ENCODE measurements at regions not wholly inside any gene's neighbourhood (a gene's known extent, or its start where the extent isn't known, plus 50 kb on each side); places are given as distances from the start of the nearest gene placed in this dataset.

DNA sequence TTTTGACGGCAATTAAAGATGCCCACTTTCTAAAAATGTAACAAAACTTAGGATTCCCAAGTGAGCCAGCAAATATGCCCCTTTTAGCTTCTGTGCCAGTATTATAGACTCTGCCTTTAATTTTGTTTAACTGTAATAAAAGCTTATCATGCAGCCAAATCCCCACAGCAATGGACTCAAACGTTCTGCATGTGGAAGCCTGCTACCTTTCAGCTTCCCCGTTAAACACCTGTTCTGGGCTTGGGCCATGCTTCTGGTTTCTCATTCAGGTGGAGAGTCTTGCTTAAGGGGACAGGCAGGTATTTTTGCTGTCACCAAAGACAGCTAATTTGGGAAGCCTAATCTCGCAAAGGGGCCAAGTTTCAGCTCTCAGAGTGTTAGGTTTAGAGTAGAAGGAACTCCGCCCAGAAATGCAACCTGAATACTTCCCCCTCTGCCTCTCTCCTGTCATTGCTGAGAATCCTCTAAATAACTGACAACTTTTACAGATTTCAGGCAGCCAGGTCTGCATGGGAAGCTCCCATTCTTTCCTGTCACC is 399.4 kb upstream of the ATP11B start:
- intact Hi-C loops (cut with DNase I; ENCODE audit: low total_unique reads): no loop called here
- no peaks in the 10 kb centered on the region for H3K27me3 ChIP-seq
- no peaks in the 10 kb centered on the region for H3K36me3 ChIP-seq
- H3K4me3 ChIP-seq: no peak overlapping the region
- TF ChIP-seq, protein P1, sequence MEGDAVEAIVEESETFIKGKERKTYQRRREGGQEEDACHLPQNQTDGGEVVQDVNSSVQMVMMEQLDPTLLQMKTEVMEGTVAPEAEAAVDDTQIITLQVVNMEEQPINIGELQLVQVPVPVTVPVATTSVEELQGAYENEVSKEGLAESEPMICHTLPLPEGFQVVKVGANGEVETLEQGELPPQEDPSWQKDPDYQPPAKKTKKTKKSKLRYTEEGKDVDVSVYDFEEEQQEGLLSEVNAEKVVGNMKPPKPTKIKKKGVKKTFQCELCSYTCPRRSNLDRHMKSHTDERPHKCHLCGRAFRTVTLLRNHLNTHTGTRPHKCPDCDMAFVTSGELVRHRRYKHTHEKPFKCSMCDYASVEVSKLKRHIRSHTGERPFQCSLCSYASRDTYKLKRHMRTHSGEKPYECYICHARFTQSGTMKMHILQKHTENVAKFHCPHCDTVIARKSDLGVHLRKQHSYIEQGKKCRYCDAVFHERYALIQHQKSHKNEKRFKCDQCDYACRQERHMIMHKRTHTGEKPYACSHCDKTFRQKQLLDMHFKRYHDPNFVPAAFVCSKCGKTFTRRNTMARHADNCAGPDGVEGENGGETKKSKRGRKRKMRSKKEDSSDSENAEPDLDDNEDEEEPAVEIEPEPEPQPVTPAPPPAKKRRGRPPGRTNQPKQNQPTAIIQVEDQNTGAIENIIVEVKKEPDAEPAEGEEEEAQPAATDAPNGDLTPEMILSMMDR (IDR thresholded peaks at IDR 0.05): no peak
- no peaks in the 10 kb centered on the region for H3K4me1 ChIP-seq
- no peaks in the 10 kb centered on the region for H3K9me3 ChIP-seq
- no peak overlapping the region for H3K27ac ChIP-seq
- DNase-seq: no peak

DNA sequence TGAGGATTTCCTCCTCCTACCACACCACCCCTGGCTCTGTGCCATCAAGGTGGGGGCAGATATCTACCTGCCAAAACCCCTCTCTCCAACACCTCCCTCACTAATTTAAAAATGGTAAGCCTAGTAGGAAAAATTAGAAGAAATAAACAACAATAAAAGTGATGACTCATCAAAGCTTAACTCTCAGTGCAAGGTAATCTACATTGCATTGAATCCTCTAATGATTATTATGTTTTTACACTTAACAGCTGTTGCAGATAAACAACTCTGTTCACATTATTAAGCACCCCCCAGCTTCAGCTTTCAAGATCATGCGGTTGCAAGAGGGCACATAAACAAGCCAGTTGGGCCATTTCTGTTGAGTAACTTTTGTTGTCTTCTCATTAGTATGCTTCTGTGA is 396.1 kb upstream of the ATP11B start:
- no peak overlapping the region for H3K27ac ChIP-seq
- no peaks in the 10 kb centered on the region for H3K9me3 ChIP-seq
- no peak overlapping the region for H3K4me3 ChIP-seq
- H3K27me3 ChIP-seq: no peaks in the 10 kb centered on the region
- no peak for TF ChIP-seq POLR2A (IDR thresholded peaks at IDR 0.05)
- TF ChIP-seq, protein P1 (IDR thresholded peaks at IDR 0.05): no peak
- no peaks in the 10 kb centered on the region for H3K36me3 ChIP-seq
- intact Hi-C loops (cut with DNase I; ENCODE audit: low total_unique reads): no loop called here
- DNase-seq: no peak
- H3K4me1 ChIP-seq: no peaks in the 10 kb centered on the region

DNA sequence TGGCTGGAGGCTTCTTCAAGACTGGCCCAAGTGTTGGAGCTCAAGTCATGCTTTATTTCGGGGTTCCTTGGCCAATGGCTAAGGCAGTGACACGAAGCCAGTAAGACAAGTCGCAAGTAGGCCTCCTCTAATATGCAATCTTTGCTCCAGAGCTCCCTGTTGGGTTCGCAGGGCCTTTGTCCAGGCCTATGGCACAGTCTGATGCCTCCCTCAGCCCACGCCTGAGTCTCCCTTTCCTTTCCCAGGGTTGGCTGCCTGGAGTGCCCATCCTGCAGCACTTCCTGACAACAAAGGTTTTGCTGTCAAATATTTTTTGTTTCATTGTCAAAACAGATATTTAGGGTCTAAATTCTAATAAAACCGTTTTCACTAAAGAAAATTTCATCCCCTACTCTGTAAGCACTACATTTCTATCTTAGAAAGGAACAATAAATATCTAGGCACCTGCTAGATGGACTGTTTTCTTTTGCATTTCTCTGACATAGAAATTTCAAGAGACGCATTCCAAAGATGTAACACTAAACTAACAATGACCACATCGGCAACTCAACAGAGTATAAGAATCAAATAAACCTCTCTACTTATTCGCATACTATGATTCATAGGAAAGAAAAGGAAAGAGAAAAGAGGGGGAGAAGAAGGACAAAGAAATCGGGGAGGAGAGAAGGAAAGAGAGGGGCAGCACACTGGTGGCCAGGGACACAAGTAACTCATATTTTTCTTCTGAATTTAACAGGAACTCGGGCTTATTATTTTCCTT is 393.1 kb upstream of the ATP11B start:
- Histone ChIP-seq H3K27me3 (no peaks in the 10 kb centered on the region), H3K27ac (no peak overlapping the region), H3K4me1 (no peaks in the 10 kb centered on the region), H3K36me3 (no peaks in the 10 kb centered on the region), H3K9me3 (no peaks in the 10 kb centered on the region), H3K4me3 (no peak overlapping the region)
- no peak for TF ChIP-seq POLR2A (IDR thresholded peaks at IDR 0.05)
- TF ChIP-seq, protein P1 (IDR thresholded peaks at IDR 0.05): no peak
- DNase-seq: no peak
- intact Hi-C loops (cut with DNase I; ENCODE audit: low total_unique reads): no loop called here

DNA sequence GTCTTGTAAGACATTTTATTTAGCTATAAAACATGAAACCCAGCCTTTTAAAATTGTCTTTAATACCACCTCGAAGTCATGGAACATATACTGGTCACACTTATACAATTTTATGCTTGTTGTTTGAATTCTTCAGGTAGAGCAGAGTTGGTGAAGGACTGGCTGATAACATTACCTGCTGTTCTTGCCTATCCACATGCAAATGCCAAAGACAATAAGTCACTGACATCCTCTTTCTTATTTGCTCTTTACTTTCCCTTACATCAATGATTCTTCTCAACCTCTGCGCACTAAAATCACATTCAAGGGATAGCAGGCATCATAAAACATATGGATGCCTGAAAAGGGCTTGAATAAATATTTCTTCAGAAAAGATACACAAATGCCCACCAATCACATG is 392.5 kb upstream of the ATP11B start:
- DNase-seq: no peak
- H3K27me3 ChIP-seq: no peaks in the 10 kb centered on the region
- no peak overlapping the region for H3K27ac ChIP-seq
- no peak for TF ChIP-seq POLR2A (IDR thresholded peaks at IDR 0.05)
- TF ChIP-seq, protein P1 (IDR thresholded peaks at IDR 0.05): no peak
- H3K4me1 ChIP-seq: no peaks in the 10 kb centered on the region
- intact Hi-C loops (cut with DNase I; ENCODE audit: low total_unique reads): no loop called here
- no peaks in the 10 kb centered on the region for H3K36me3 ChIP-seq
- no peak overlapping the region for H3K4me3 ChIP-seq
- H3K9me3 ChIP-seq: no peaks in the 10 kb centered on the region

DNA sequence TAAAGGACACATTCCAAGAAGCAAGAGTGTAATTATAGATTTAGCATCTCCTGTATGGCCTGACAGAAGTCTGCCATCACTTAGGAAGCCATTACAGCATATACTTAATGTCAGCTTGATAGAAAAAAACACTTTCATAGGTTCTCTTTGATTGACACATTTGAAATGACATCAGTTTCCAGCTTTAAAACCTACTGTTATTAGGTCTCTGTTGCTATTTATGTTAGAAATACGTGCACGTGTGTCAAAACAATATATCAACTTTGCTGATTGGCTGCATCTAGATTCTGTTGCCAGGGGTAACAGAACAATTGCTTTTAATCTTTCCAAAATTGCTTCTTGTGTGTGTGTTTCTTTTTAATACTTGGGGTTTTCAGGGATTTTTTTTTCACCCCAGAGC is 389.3 kb upstream of the ATP11B start:
- no peak for DNase-seq
- H3K9me3 ChIP-seq: no peaks in the 10 kb centered on the region
- no peaks in the 10 kb centered on the region for H3K36me3 ChIP-seq
- TF ChIP-seq, protein P1 (IDR thresholded peaks at IDR 0.05): no peak
- no peak for TF ChIP-seq POLR2A (IDR thresholded peaks at IDR 0.05)
- intact Hi-C loops (cut with DNase I; ENCODE audit: low total_unique reads): no loop called here
- no peaks in the 10 kb centered on the region for H3K27me3 ChIP-seq
- H3K4me1 ChIP-seq: no peaks in the 10 kb centered on the region
- no peak overlapping the region for H3K27ac ChIP-seq
- H3K4me3 ChIP-seq: no peak overlapping the region

Data from uterus (tissue), 3 donors.